GM12878 (cell line): ENCODE measurements at regions not wholly inside any gene's neighbourhood (a gene's known extent, or its start where the extent isn't known, plus 50 kb on each side); places are given as distances from the start of the nearest gene placed in this dataset.

Source experiments
- ATAC-seq: fragments of 200-7000 bp; cut with Tn5 transposase; 3 replicates; pipeline ENCODE4 v1.9.1; 2020; ENCODE audit warnings: mild to moderate bottlenecking, moderate library complexity
- BruUV-seq: library from RNA; stranded (reverse); fragments of 400-500 nt; replicated peaks from 2 replicates; lab custom pipeline; 2021; lab: Mats Ljungman, UMichigan
- CTCF ChIA-PET: fragments of 300-600 bp; sonication (Branson Sonifier 250); formaldehyde crosslinking; extraction: SDS; loops from one replicate; lab custom pipeline; 2021; ENCODE audit warnings: inconsistent platforms; lab: Yijun Ruan, JAX
- POLR2A ChIA-PET: fragments of 350-600 bp; formaldehyde crosslinking; extraction: SDS; loops from one replicate; lab custom pipeline; 2021; ENCODE audit warnings: inconsistent platforms; lab: Charles Lee
- RAD21 ChIA-PET: fragments of 300-600 bp; sonication (Branson Sonifier 250); formaldehyde crosslinking; loops from one replicate; lab custom pipeline; 2023; ENCODE audit warnings: antibody characterized with exemption; ENCODE audit not compliant: unreplicated experiment; lab: Charles Lee
- SMC1A ChIA-PET: fragments of 300-600 bp; sonication (Branson Sonifier 250); formaldehyde crosslinking; loops from one replicate; lab custom pipeline; 2023; ENCODE audit not compliant: unreplicated experiment, uncharacterized antibody; lab: Charles Lee
- DNase-seq: peaks from one replicate; pipeline ENCODE4 v3.0.0-alpha.2; 2011; ENCODE audit warnings: low read depth, low spot score
- FAIRE-seq: peaks from 3 replicates; lab custom pipeline; 2011; peaks lifted over from hg19 to GRCh38; lab: Jason Lieb, UNC
- H2AFZ ChIP-seq: 2 replicates; pipeline ENCODE4 v1.6.0; 2011; ENCODE audit warnings: low read depth, low read length, control low read depth; ENCODE audit not compliant: control insufficient read depth
- H3K27ac ChIP-seq: 2 replicates; pipeline ENCODE4 v1.5.1; 2011; ENCODE audit warnings: control low read depth; ENCODE audit not compliant: control insufficient read depth, insufficient read depth
- H3K27me3 ChIP-seq, 2 experiments: replicated peaks in 1 of 2; 2 replicates each; pipeline versions ENCODE4 v1.6.0 to v1.6.1; 2011; ENCODE audit warnings: low read length in 1 of 2; ENCODE audit not compliant: control insufficient read depth in 2 of 2, insufficient read depth in 2 of 2
- H3K36me3 ChIP-seq, 2 experiments: 2 replicates each; pipeline ENCODE4 v1.5.1; 2011; ENCODE audit warnings: low read length in 1 of 2; ENCODE audit not compliant: control insufficient read depth in 2 of 2, insufficient read depth in 2 of 2
- H3K4me1 ChIP-seq: 2 replicates; pipeline ENCODE4 v1.6.1; 2011; ENCODE audit warnings: mild to moderate bottlenecking, low read length, moderate library complexity, mixed read lengths; ENCODE audit not compliant: control insufficient read depth, insufficient read depth
- H3K4me2 ChIP-seq: 2 replicates; pipeline ENCODE4 v1.6.0; 2011; ENCODE audit warnings: control low read depth; ENCODE audit not compliant: control insufficient read depth, insufficient read depth
- H3K4me3 ChIP-seq: fragments of 200-600 bp; sonication (generic); 2 replicates; pipeline ENCODE4 v1.5.1; 2016
- H3K79me2 ChIP-seq: 2 replicates; pipeline ENCODE4 v1.6.0; 2011; ENCODE audit warnings: low read length; ENCODE audit not compliant: control insufficient read depth, insufficient read depth
- H3K9ac ChIP-seq: 2 replicates; pipeline ENCODE4 v1.8.0; 2011; ENCODE audit warnings: low read length, control low read depth, mixed read lengths; ENCODE audit not compliant: control insufficient read depth, insufficient read depth
- H3K9me3 ChIP-seq: replicated peaks from 3 replicates; pipeline ENCODE4 v1.5.1; 2011; ENCODE audit warnings: mild to moderate bottlenecking, low read length; ENCODE audit not compliant: control insufficient read depth, insufficient read depth
- H4K20me1 ChIP-seq: 2 replicates; pipeline ENCODE4 v1.6.0; 2011; ENCODE audit not compliant: control insufficient read depth, insufficient read depth
- BHLHE40 ChIP-seq, 2 experiments: fragments of 450-650 bp in 1 of 2; IDR thresholded peaks; 2 replicates each; pipeline ENCODE4 v1.6.1; 2011 to 2017; ENCODE audit warnings: low read depth in 2 of 2, borderline replicate concordance in 1 of 2, improper control_type of control experiment in 1 of 2, low read length in 1 of 2, mild to moderate bottlenecking in 1 of 2
- EZH2 ChIP-seq: IDR thresholded peaks from 2 replicates; pipeline ENCODE4 v1.6.1; 2012; ENCODE audit warnings: low read depth, mild to moderate bottlenecking, control low read depth, inconsistent platforms, low read length, borderline replicate concordance; ENCODE audit not compliant: control insufficient read depth
- IKZF1 ChIP-seq: fragments of 450-650 bp; conservative IDR thresholded peaks from 2 replicates; pipeline ENCODE4 v1.6.1; 2017; ENCODE audit warnings: antibody characterized with exemption, mild to moderate bottlenecking
- MAX ChIP-seq: IDR thresholded peaks from 2 replicates; pipeline ENCODE4 v1.6.1; 2012; ENCODE audit warnings: low read depth, low read length, improper control_type of control experiment
- NKRF ChIP-seq: fragments of 450-650 bp; conservative IDR thresholded peaks from 2 replicates; pipeline ENCODE4 v1.6.1; 2017; ENCODE audit warnings: mild to moderate bottlenecking, moderate library complexity
- NR2F1 ChIP-seq: fragments of 450-650 bp; conservative IDR thresholded peaks from 2 replicates; pipeline ENCODE4 v1.6.1; 2017; ENCODE audit warnings: mild to moderate bottlenecking
- PAX8 ChIP-seq: fragments of 450-650 bp; IDR thresholded peaks from 2 replicates; pipeline ENCODE4 v1.6.1; 2017; ENCODE audit warnings: mild to moderate bottlenecking, moderate library complexity
- POLR2A ChIP-seq: IDR thresholded peaks from 2 replicates; pipeline ENCODE4 v1.6.1; 2011; ENCODE audit warnings: low read depth, mild to moderate bottlenecking, low read length
- POU2F2 ChIP-seq: IDR thresholded peaks from 3 replicates; pipeline ENCODE4 v1.6.1; 2011; ENCODE audit warnings: low read depth, mild to moderate bottlenecking, low read length, borderline replicate concordance
- RAD51 ChIP-seq: fragments of 450-650 bp; IDR thresholded peaks from 2 replicates; pipeline ENCODE4 v1.6.1; 2016; ENCODE audit warnings: moderate library complexity, mild to moderate bottlenecking, inconsistent platforms
- SMAD5 ChIP-seq: IDR thresholded peaks from 2 replicates; pipeline ENCODE4 v1.6.1; 2016; ENCODE audit warnings: antibody characterized with exemption, low read depth
- TCF3 ChIP-seq: IDR thresholded peaks from 2 replicates; pipeline ENCODE4 v1.6.1; 2012; ENCODE audit warnings: low read depth, mild to moderate bottlenecking, low read length, borderline replicate concordance; ENCODE audit not compliant: insufficient read depth
- ZBTB4 ChIP-seq: fragments of 450-650 bp; formaldehyde crosslinking; IDR thresholded peaks from 2 replicates; pipeline ENCODE4 v1.4.0; 2022; ENCODE audit warnings: mild to moderate bottlenecking, moderate library complexity
- ZNF687 ChIP-seq: fragments of 450-650 bp; IDR thresholded peaks from 2 replicates; pipeline ENCODE4 v1.6.1; 2017; ENCODE audit warnings: mild to moderate bottlenecking, moderate library complexity
- WGBS: methylation state at CpG from one replicate; pipeline ENCODE4 v1.1.6; 2016; ENCODE audit warnings: low lambda C conversion rate; ENCODE audit not compliant: insufficient replicate concordance, insufficient coverage; ENCODE audit errors: missing lambda C conversion rate; 5-methylcytosine and 5-hydroxymethylcytosine counted together
- in situ Hi-C: fragments of 300-500 bp; cut with MboI; formaldehyde crosslinking; loops from 9 replicates; pipeline ENCODE4 v1.14.3; 2018; ENCODE audit warnings: mixed read lengths
- intact Hi-C: fragments of 100-400 bp; cut with micrococcal nuclease; formaldehyde crosslinking; loops from one replicate; pipeline ENCODE4 v1.14.2; 2022; ENCODE audit not compliant: unreplicated experiment

- intact Hi-C loops = no loop called here
- ChIA-PET SMC1A (no interaction called here), CTCF (no interaction called here), RAD21 (no interaction called here), POLR2A (no interaction called here)
- Histone ChIP-seq H2AFZ (no peak overlapping the region), H3K4me1 (no peaks in the 10 kb centered on the region), H3K9ac (no peak overlapping the region), H3K4me3 (no peak overlapping the region), H4K20me1 (no peaks in the 10 kb centered on the region), H3K36me3 (no peaks in the 10 kb centered on the region), H3K79me2 (no peaks in the 10 kb centered on the region), H3K4me2 (no peak overlapping the region), H3K27ac (no peak overlapping the region), H3K9me3 (no peaks in the 10 kb centered on the region; the same call in 2 of the 3 replicates), H3K27me3 (no peaks in the 10 kb centered on the region)
- BruUV-seq = no TSS peak
- FAIRE-seq = no peak
- DNase-seq = no peak
- no peak for ATAC-seq
- in situ Hi-C loops = no loop called here
- WGBS = 42% methylated on average over 5 of the region's 5 CpGs
- TF ChIP-seq RAD51 = no peak
- no peak for TF ChIP-seq ZBTB4 (CRISPR knock-in tag)
- no peak for TF ChIP-seq TCF3
- TF ChIP-seq ZNF687 = no peak
- TF ChIP-seq POU2F2 = no peak
- TF ChIP-seq NR2F1 = no peak
- TF ChIP-seq SMAD5 = no peak
- no peak for TF ChIP-seq MAX
- no peak for TF ChIP-seq EZH2
- TF ChIP-seq IKZF1 = no peak
- TF ChIP-seq BHLHE40 (IDR thresholded peaks at IDR 0.05; ENCODE audit: borderline replicate concordance in 1 of 2, low read depth in 2 of 2, low read length in 1 of 2) = no peak
- no peak for TF ChIP-seq PAX8
- no peak for TF ChIP-seq NKRF
- TF ChIP-seq POLR2A = no peak
Observed at GRCh38 chr4:189207872-189208271, 732.8 kb upstream of the FRG1 start.
